IMR-90 (cell line): ENCODE measurements at regions not wholly inside any gene's neighbourhood (a gene's known extent, or its start where the extent isn't known, plus 50 kb on each side); places are given as distances from the start of the nearest gene placed in this dataset.

Experiments used
- ATAC-seq: fragments of 200-7000 bp; cut with Tn5 transposase; 2 replicates; pipeline ENCODE4 v1.9.1; 2020; ENCODE audit warnings: low read depth, mild to moderate bottlenecking, moderate library complexity
- BruUV-seq: library from RNA; stranded (reverse); fragments of 400-500 nt; replicated peaks from 2 replicates; lab custom pipeline; 2021; lab: Mats Ljungman, UMichigan
- CTCF ChIA-PET: fragments of 300-600 bp; formaldehyde crosslinking; extraction: SDS; loops from one replicate; lab custom pipeline; 2021; ENCODE audit warnings: antibody characterized with exemption; lab: Yijun Ruan, JAX
- POLR2A ChIA-PET: fragments of 300-600 bp; sonication (Branson Sonifier 250); formaldehyde crosslinking; loops from one replicate; lab custom pipeline; 2022; ENCODE audit warnings: antibody characterized with exemption; ENCODE audit not compliant: unreplicated experiment; lab: Charles Lee
- DNase-seq: peaks from one replicate; pipeline ENCODE4 v3.0.0; 2013
- H2AFZ ChIP-seq: replicated peaks from 2 replicates; pipeline ENCODE3; 2013; ENCODE audit warnings: low read length, mild to moderate bottlenecking; ENCODE audit not compliant: poor library complexity
- H2AK5ac ChIP-seq: 2 replicates; pipeline ENCODE4 v1.6.1; 2013; ENCODE audit warnings: low read depth, low read length, inconsistent platforms
- H2AK9ac ChIP-seq: replicated peaks from 2 replicates; pipeline ENCODE3; 2013; ENCODE audit warnings: mild to moderate bottlenecking, low read depth, low read length, moderate library complexity; ENCODE audit not compliant: poor library complexity
- H2BK120ac ChIP-seq: 2 replicates; pipeline ENCODE4 v1.6.1; 2013; ENCODE audit warnings: low read depth, low read length, inconsistent platforms
- H2BK15ac ChIP-seq: 3 replicates; pipeline ENCODE4 v1.6.1; 2013; ENCODE audit warnings: low read depth, low read length, inconsistent platforms
- H2BK20ac ChIP-seq: 2 replicates; pipeline ENCODE4 v1.6.1; 2013; ENCODE audit warnings: low read depth, mild to moderate bottlenecking, inconsistent platforms, low read length, moderate library complexity
- H2BK5ac ChIP-seq: 2 replicates; pipeline ENCODE4 v1.6.1; 2013; ENCODE audit warnings: mild to moderate bottlenecking, low read depth, low read length, inconsistent platforms; ENCODE audit not compliant: poor library complexity, severe bottlenecking
- H3K14ac ChIP-seq: replicated peaks from 2 replicates; pipeline ENCODE4 v1.6.1; 2013; ENCODE audit warnings: low read depth, low read length, inconsistent platforms
- H3K18ac ChIP-seq: 2 replicates; pipeline ENCODE4 v1.6.1; 2013; ENCODE audit warnings: low read depth, low read length, control low read depth
- H3K23ac ChIP-seq: 2 replicates; pipeline ENCODE4 v1.6.1; 2013; ENCODE audit warnings: low read depth, low read length, inconsistent platforms
- H3K27ac ChIP-seq: 2 replicates; pipeline ENCODE4 v1.5.1; 2013; ENCODE audit warnings: mild to moderate bottlenecking, control low read depth, low read length; ENCODE audit not compliant: insufficient read depth
- H3K27me3 ChIP-seq: 2 replicates; pipeline ENCODE4 v1.6.1; 2013; ENCODE audit warnings: low read length; ENCODE audit not compliant: control insufficient read depth, insufficient read depth
- H3K36me3 ChIP-seq: 2 replicates; pipeline ENCODE4 v1.6.1; 2013; ENCODE audit warnings: low read length, mixed read lengths; ENCODE audit not compliant: control insufficient read depth, insufficient read depth
- H3K4ac ChIP-seq: 2 replicates; pipeline ENCODE4 v1.6.1; 2013; ENCODE audit warnings: low read depth, low read length, inconsistent platforms
- H3K4me1 ChIP-seq: 2 replicates; pipeline ENCODE4 v1.6.1; 2013; ENCODE audit warnings: low read length, mixed read lengths; ENCODE audit not compliant: control insufficient read depth, insufficient read depth
- H3K4me2 ChIP-seq: 2 replicates; pipeline ENCODE4 v1.6.1; 2013; ENCODE audit warnings: low read depth, mild to moderate bottlenecking, control low read depth, low read length, moderate library complexity
- H3K4me3 ChIP-seq: 2 replicates; pipeline ENCODE4 v1.5.1; 2013; ENCODE audit warnings: low read depth, mild to moderate bottlenecking, control low read depth, low read length, moderate library complexity; ENCODE audit not compliant: insufficient read depth
- H3K56ac ChIP-seq: 2 replicates; pipeline ENCODE4 v1.6.1; 2013; ENCODE audit warnings: low read length, inconsistent platforms; ENCODE audit not compliant: insufficient read depth; ENCODE audit errors: extremely low read depth
- H3K79me1 ChIP-seq, 2 experiments: 2 replicates each; pipeline ENCODE4 v1.6.1; 2013; ENCODE audit warnings: low read length in 2 of 2, inconsistent platforms in 1 of 2, low read depth in 1 of 2
- H3K9ac ChIP-seq: 2 replicates; pipeline ENCODE4 v1.6.1; 2013; ENCODE audit warnings: low read depth, low read length, control low read depth
- H3K9me1 ChIP-seq: 2 replicates; pipeline ENCODE4 v1.6.1; 2013; ENCODE audit warnings: low read length, inconsistent platforms; ENCODE audit not compliant: insufficient read depth
- H3K9me3 ChIP-seq: 2 replicates; pipeline ENCODE4 v1.6.1; 2013; ENCODE audit warnings: low read length; ENCODE audit not compliant: control insufficient read depth, insufficient read depth
- H4K20me1 ChIP-seq: 2 replicates; pipeline ENCODE4 v1.6.1; 2013; ENCODE audit warnings: low read length, inconsistent platforms; ENCODE audit not compliant: insufficient read depth
- H4K5ac ChIP-seq: 2 replicates; pipeline ENCODE4 v1.6.1; 2013; ENCODE audit warnings: mild to moderate bottlenecking, low read depth, low read length, control low read depth
- H4K8ac ChIP-seq, 2 experiments: 2 replicates each; pipeline ENCODE4 v1.6.1; 2013; ENCODE audit warnings: low read depth in 2 of 2, low read length in 2 of 2, control low read depth in 1 of 2, inconsistent platforms in 1 of 2
- H4K91ac ChIP-seq: 2 replicates; pipeline ENCODE4 v1.6.1; 2013; ENCODE audit warnings: low read depth, low read length, inconsistent platforms; ENCODE audit not compliant: insufficient read depth
- CEBPB ChIP-seq: IDR thresholded peaks from 2 replicates; pipeline ENCODE4 v1.6.1; 2012; ENCODE audit warnings: low read depth, low read length, improper control_type of control experiment
- CHD1 ChIP-seq: IDR thresholded peaks from 2 replicates; pipeline ENCODE4 v1.6.1; 2012; ENCODE audit warnings: low read depth, low read length, improper control_type of control experiment
- FOS ChIP-seq: fragments of 150-350 bp; IDR thresholded peaks from 2 replicates; pipeline ENCODE4 v1.6.1; 2016; ENCODE audit warnings: low read depth, low read length
- MAFK ChIP-seq: IDR thresholded peaks from 2 replicates; pipeline ENCODE4 v1.6.1; 2012; ENCODE audit warnings: low read depth, low read length, improper control_type of control experiment
- MAZ ChIP-seq: IDR thresholded peaks from 2 replicates; pipeline ENCODE4 v1.6.1; 2012; ENCODE audit warnings: low read depth, mild to moderate bottlenecking, low read length, improper control_type of control experiment, moderate library complexity, borderline replicate concordance
- POLR2A ChIP-seq: IDR thresholded peaks from 2 replicates; pipeline ENCODE4 v1.6.1; 2012; ENCODE audit warnings: mild to moderate bottlenecking, low read depth, low read length
- RAD21 ChIP-seq: IDR thresholded peaks from 2 replicates; pipeline ENCODE4 v1.6.1; 2012; ENCODE audit warnings: low read length, improper control_type of control experiment
- RFX5 ChIP-seq: IDR thresholded peaks from 2 replicates; pipeline ENCODE4 v1.8.0; 2012; ENCODE audit warnings: low read depth, mild to moderate bottlenecking, low read length, moderate library complexity
- SMC3 ChIP-seq: fragments of 150-350 bp; IDR thresholded peaks from 2 replicates; pipeline ENCODE4 v1.6.1; 2016; ENCODE audit warnings: low read depth, mild to moderate bottlenecking, antibody characterized with exemption, low read length, moderate library complexity
- WGBS, 2 experiments: methylation state at CpG; one replicate each; pipeline versions ENCODE4 v1.1.5 to v1.1.7; 2013; ENCODE audit warnings: missing lambda C conversion rate in 2 of 2; ENCODE audit not compliant: insufficient read length in 1 of 2; ENCODE audit errors: extremely low coverage in 2 of 2; 5-methylcytosine and 5-hydroxymethylcytosine counted together
- dilution Hi-C: fragments of 300-500 bp; cut with HindIII; formaldehyde crosslinking; loops from one replicate; pipeline ENCODE4 v1.14.3; 2018; ENCODE audit warnings: low sequenced_read_pairs; ENCODE audit not compliant: unreplicated experiment
- in situ Hi-C: fragments of 300-500 bp; cut with MboI; formaldehyde crosslinking; loops from 3 replicates; pipeline ENCODE4 v1.14.3; 2019; ENCODE audit warnings: low sequenced_read_pairs, inconsistent platforms, mixed read lengths
- intact Hi-C: fragments of 100-400 bp; cut with micrococcal nuclease; formaldehyde crosslinking; loops from 2 replicates; pipeline ENCODE4 v1.10.0; 2022
- TF ChIP-seq, protein P1 (sequence below): fragments of 150-350 bp; IDR thresholded peaks from 2 replicates; pipeline ENCODE4 v1.6.1; 2016; ENCODE audit warnings: low read depth, mild to moderate bottlenecking, low read length, moderate library complexity, borderline replicate concordance

- Histone ChIP-seq H3K9me1 (no peaks in the 10 kb centered on the region), H3K9me3 (peaks cover 4% of the 10 kb centered on the region), H3K14ac (no peak overlapping the region), H3K27me3 (no peaks in the 10 kb centered on the region), H3K4ac (no peak overlapping the region), H2AK5ac (no peak overlapping the region), H3K4me2 (no peak overlapping the region), H3K4me3 (no peak overlapping the region), H4K91ac (no peak overlapping the region), H3K23ac (no peak overlapping the region), H2BK5ac (no peak overlapping the region), H3K18ac (no peak overlapping the region), H3K27ac (no peak overlapping the region), H2BK20ac (no peak overlapping the region), H2AK9ac (no peak overlapping the region), H3K4me1 (no peaks in the 10 kb centered on the region), H3K36me3 (no peaks in the 10 kb centered on the region), H3K79me1 (no peaks in the 10 kb centered on the region), H2BK15ac (no peak overlapping the region), H4K8ac (no peak overlapping the region), H3K56ac (no peak overlapping the region), H4K20me1 (no peaks in the 10 kb centered on the region), H2AFZ (no peak overlapping the region), H3K9ac (no peak overlapping the region), H2BK120ac (no peak overlapping the region), H4K5ac (no peak overlapping the region)
- no TSS peak for BruUV-seq
- no CpG with 5 or more reads among the region's 1 CpG for WGBS, 2 experiments
- in situ Hi-C loops, result no loop called here
- POLR2A ChIA-PET, result no interaction called here
- no peak for DNase-seq
- no peak for ATAC-seq
- no peak for TF ChIP-seq RFX5
- TF ChIP-seq MAFK, result no peak
- TF ChIP-seq MAZ, result no peak
- no peak for TF ChIP-seq FOS
- no peak for TF ChIP-seq RAD21
- TF ChIP-seq SMC3, result no peak
- no peak for TF ChIP-seq POLR2A
- TF ChIP-seq, protein P1, sequence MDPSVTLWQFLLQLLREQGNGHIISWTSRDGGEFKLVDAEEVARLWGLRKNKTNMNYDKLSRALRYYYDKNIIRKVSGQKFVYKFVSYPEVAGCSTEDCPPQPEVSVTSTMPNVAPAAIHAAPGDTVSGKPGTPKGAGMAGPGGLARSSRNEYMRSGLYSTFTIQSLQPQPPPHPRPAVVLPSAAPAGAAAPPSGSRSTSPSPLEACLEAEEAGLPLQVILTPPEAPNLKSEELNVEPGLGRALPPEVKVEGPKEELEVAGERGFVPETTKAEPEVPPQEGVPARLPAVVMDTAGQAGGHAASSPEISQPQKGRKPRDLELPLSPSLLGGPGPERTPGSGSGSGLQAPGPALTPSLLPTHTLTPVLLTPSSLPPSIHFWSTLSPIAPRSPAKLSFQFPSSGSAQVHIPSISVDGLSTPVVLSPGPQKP, result no peak
- TF ChIP-seq CEBPB, result no peak
- no peak for TF ChIP-seq CHD1
- intact Hi-C loops, result no loop called here
- dilution Hi-C loops, result no loop called here
- CTCF ChIA-PET, result no interaction called here
Measured at GRCh38 chr10:83725567-83725966, 413.7 kb upstream of the GHITM start.
